Heart right ventricle (tissue), 16 donors: ENCODE measurements at regions not wholly inside any gene's neighbourhood (a gene's known extent, or its start where the extent isn't known, plus 50 kb on each side); places are given as distances from the start of the nearest gene placed in this dataset.
"Not testable (repeated sequence)": the region's sequence is repeated elsewhere in the genome, so short reads cannot be mapped to it uniquely, and the experiment has no call there.

ENCODE experiments used
- ATAC-seq, 8 donors: fragments of 200-7000 bp; cut with Tn5 transposase; one replicate each; pipeline ENCODE4 v1.9.1; 2020; ENCODE audit warnings: mild to moderate bottlenecking in 8 of 8, moderate library complexity in 8 of 8, moderate number of reproducible peaks in 1 of 8
- DNase-seq, 2 donors: peaks; one replicate each; pipeline ENCODE4 v3.0.0-alpha.2; 2020
- H3K27ac ChIP-seq, 10 donors: fragments of 200-600 bp; sonication (generic) in 2 of 10; one replicate each; pipeline versions ENCODE4 v1.5.0 to v1.8.0; 2020 to 2022; ENCODE audit warnings: mild to moderate bottlenecking in 3 of 10
- H3K27me3 ChIP-seq, 7 donors: fragments of 200-600 bp; one replicate each; pipeline ENCODE4 v1.8.0; 2021 to 2022; ENCODE audit warnings: mild to moderate bottlenecking in 2 of 7
- H3K36me3 ChIP-seq, 9 donors: fragments of 200-600 bp; sonication (generic) in 1 of 9; one replicate each; pipeline versions ENCODE4 v1.5.0 to v1.8.0; 2020 to 2022; ENCODE audit warnings: mild to moderate bottlenecking in 2 of 9
- H3K4me1 ChIP-seq, 9 donors: fragments of 200-600 bp; sonication (generic) in 1 of 9; one replicate each; pipeline versions ENCODE4 v1.5.0 to v1.8.0; 2020 to 2022; ENCODE audit warnings: mild to moderate bottlenecking in 4 of 9
- H3K4me3 ChIP-seq, 10 donors: fragments of 200-600 bp; sonication (generic) in 2 of 10; one replicate each; pipeline versions ENCODE4 v1.5.0 to v1.8.0; 2020 to 2022; ENCODE audit warnings: mild to moderate bottlenecking in 7 of 10, moderate library complexity in 2 of 10
- H3K9me3 ChIP-seq, 11 donors: fragments of 200-600 bp in 10 of 11; sonication (generic) in 2 of 11; one replicate each; pipeline versions ENCODE4 v1.5.0 to v1.8.0; 2013 to 2022; ENCODE audit warnings: mild to moderate bottlenecking in 2 of 11, control low read depth in 1 of 11, moderate library complexity in 1 of 11
- CTCF ChIP-seq, 9 donors: fragments of 200-600 bp; sonication (generic) in 2 of 9; IDR thresholded peaks; one replicate each; pipeline versions ENCODE4 v1.5.0 to v1.8.0; 2021 to 2022; ENCODE audit warnings: antibody characterized with exemption in 9 of 9, mild to moderate bottlenecking in 5 of 9, moderate library complexity in 1 of 9
- WGBS, 2 donors: extraction: QIAGEN DNeasy Blood & Tissue Kit; methylation state at CpG; one replicate each; pipeline ENCODE4 v1.1.7; 2013; ENCODE audit warnings: inconsistent platforms in 1 of 2; 5-methylcytosine and 5-hydroxymethylcytosine counted together
- intact Hi-C, 10 donors: fragments of 100-400 bp; cut with DNase I; formaldehyde crosslinking; loops; one replicate each; pipeline versions ENCODE4 v1.11.1 to v1.14.2; 2022
- donor health status: Arrhythmogenic right ventricular cardiomyopathy.
- donor health status: ischemic (EF 13 %, LVEDD 7.1; RV severe dilation, severe dysfunction).
- donor health status: healthy with polysubstance abuse.
- donor health status: DM: no; HTN: yes; CAD: no.
- donor health status: DM: no; HTN: no; CAD: no.
- donor health status: ischemic (EF 25% LVEDD 6.9; RV normal size, moderate dysfunction).
- donor health status: ischemic (EF 25% LVEDD 5.7; RV mildly dilated, moderate dysfunction).
- donor health status: healthy.
- donor health status: DM: yes; HTN: yes; CAD: no.
- donor health status: Ischemic cardiomyopathy.
- donor health status: ischemic (EF 35%, LVEDD 5.7; RV mildly dilated, moderate dysfunction).
- donor health status: nonischemic (EF 11% LVEDD 7.7; RV severe dilation, severe dysfunction).
- donor health status: DM: yes; HTN: yes; CAD: no.
- donor health status: PGD.
- donor health status: ischemic (EF 29% LVEDD 5.4; RV normal size, mild dysfunction).
- donor health status: nonischemic (EF 23%, LVEDD 6.1; RV moderate dilation, normal function).

DNA sequence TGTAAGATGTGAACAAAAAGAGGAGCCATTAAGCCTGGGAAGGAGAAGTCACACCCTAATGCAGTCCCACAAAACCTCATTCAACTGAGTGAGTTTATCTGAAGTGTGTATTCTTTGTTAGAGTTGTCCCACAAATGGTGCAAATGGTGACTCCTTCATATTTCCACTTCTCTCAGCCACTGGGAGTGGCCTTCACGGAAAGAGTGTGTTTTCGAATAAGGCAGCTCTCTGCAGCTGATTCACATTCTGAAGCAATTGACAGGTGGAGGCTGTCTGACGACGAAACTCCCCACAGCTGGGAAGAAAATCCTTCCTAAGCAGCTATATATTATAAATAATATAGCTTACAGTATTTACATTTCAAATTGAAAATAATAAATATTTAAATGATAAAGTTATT is 318.8 kb upstream of the TMEFF2 start:
- H3K27ac ChIP-seq, result no peak overlapping the region
- H3K4me3 ChIP-seq, result no peak overlapping the region
- no peaks in the 10 kb centered on the region for H3K27me3 ChIP-seq
- H3K9me3 ChIP-seq, result no peaks in the 10 kb centered on the region
- no peaks in the 10 kb centered on the region for H3K36me3 ChIP-seq
- intact Hi-C loops, result no loop called here
- TF ChIP-seq CTCF (IDR thresholded peaks at IDR 0.05), result no peak
- 59 to 67% methylated on average over 4 of the region's 4 CpGs for WGBS, 2 donors
- no peaks in the 10 kb centered on the region for H3K4me1 ChIP-seq
- no peak for DNase-seq
- ATAC-seq, result no peak

GRCh38 chr2:192507836-192508450 is 313.2 kb upstream of the TMEFF2 start:
- DNase-seq, H3K4me1 ChIP-seq, H3K36me3 ChIP-seq, H3K27me3 ChIP-seq, H3K4me3 ChIP-seq, H3K27ac ChIP-seq, ATAC-seq, intact Hi-C loops, H3K9me3 ChIP-seq: not testable (repeated sequence)
- 92 to 95% methylated on average over 27 to 33 of the region's 33 CpGs for WGBS, 2 donors

GRCh38 chr2:192500550-192501200 is 305.9 kb upstream of the TMEFF2 start:
- intact Hi-C loops, result no loop called here
- TF ChIP-seq CTCF (IDR thresholded peaks at IDR 0.05), result no peak
- H3K4me3 ChIP-seq, result no peak overlapping the region
- DNase-seq (no peak), ATAC-seq (no peak)
- H3K9me3 ChIP-seq, result no peaks in the 10 kb centered on the region
- H3K4me1 ChIP-seq, result no peaks in the 10 kb centered on the region
- H3K27me3 ChIP-seq, result no peaks in the 10 kb centered on the region
- no peaks in the 10 kb centered on the region for H3K36me3 ChIP-seq
- WGBS, 2 donors, result 61 to 62% methylated on average over 3 of the region's 3 CpGs
- H3K27ac ChIP-seq, result no peak overlapping the region

- Histone ChIP-seq H3K4me3 (no peak overlapping the region), H3K27me3 (no peaks in the 10 kb centered on the region), H3K9me3 (no peaks in the 10 kb centered on the region), H3K4me1 (no peaks in the 10 kb centered on the region), H3K27ac (no peak overlapping the region), H3K36me3 (no peaks in the 10 kb centered on the region)
- ATAC-seq, result no peak
- no peak for DNase-seq
- TF ChIP-seq CTCF (IDR thresholded peaks at IDR 0.05), result no peak
- intact Hi-C loops, result no loop called here
These were observed 304.7 kb upstream of the TMEFF2 start for GRCh38 chr2:192499476-192499875.

DNA sequence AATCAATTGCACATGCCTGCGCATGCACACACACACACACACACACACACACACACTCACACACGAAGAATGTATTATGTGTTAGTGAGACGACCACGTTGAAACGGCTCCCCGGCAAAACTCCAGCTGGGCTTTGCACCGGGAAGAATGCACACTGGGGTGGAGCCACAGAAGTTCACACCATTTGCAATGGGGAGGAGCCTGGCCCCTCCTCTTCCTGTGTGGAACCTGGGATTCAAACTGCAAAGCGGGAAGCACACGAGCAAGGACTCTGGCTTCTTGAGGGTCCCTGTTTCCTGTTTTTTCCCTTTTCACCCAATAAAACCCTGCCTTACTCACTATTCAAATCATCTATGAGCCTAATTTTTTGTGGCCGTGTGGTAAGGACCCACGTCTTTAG is 304.0 kb upstream of the TMEFF2 start:
- ATAC-seq, result no peak
- Histone ChIP-seq H3K36me3 (no peaks in the 10 kb centered on the region), H3K9me3 (no peaks in the 10 kb centered on the region), H3K27ac (no peak overlapping the region), H3K4me3 (no peak overlapping the region), H3K4me1 (no peaks in the 10 kb centered on the region), H3K27me3 (no peaks in the 10 kb centered on the region)
- intact Hi-C loops, result no loop called here
- TF ChIP-seq CTCF (IDR thresholded peaks at IDR 0.05), result no peak
- WGBS, 2 donors, result 79 to 85% methylated on average over 11 of the region's 11 CpGs
- no peak for DNase-seq

DNA sequence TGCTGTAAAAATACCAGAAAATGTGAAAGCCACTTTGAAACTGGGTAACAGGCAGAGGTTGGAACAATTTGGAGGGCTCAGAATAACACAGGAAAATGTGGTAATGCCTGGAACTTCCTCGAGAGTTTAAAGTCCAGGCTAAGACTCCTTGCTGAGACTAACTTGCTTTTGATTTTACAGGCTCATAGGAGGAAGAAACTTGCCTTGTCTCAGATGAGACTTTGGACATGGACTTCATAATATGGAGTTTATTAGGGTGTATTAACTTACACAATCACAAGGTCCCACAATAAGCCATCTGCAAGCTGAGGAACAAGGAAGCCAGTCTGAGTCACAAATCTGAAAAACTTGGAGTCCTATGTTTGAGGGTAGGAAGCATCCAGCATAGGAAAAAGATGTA is 293.4 kb upstream of the TMEFF2 start:
- 43 to 52% methylated on average over 1 of the region's 1 CpG for WGBS, 2 donors
- intact Hi-C loops, result not testable (repeated sequence)

More for the DNA sequence above, 293.4 kb upstream of the TMEFF2 start:
- DNase-seq, ATAC-seq, H3K27ac ChIP-seq, H3K9me3 ChIP-seq, H3K4me3 ChIP-seq, H3K36me3 ChIP-seq, H3K4me1 ChIP-seq, H3K27me3 ChIP-seq: not testable (repeated sequence)
